ENCODE measurements at regions not wholly inside any gene's neighbourhood (a gene's known extent, or its start where the extent isn't known, plus 50 kb on each side); places are given as distances from the start of the nearest gene placed in this dataset.

DNA sequence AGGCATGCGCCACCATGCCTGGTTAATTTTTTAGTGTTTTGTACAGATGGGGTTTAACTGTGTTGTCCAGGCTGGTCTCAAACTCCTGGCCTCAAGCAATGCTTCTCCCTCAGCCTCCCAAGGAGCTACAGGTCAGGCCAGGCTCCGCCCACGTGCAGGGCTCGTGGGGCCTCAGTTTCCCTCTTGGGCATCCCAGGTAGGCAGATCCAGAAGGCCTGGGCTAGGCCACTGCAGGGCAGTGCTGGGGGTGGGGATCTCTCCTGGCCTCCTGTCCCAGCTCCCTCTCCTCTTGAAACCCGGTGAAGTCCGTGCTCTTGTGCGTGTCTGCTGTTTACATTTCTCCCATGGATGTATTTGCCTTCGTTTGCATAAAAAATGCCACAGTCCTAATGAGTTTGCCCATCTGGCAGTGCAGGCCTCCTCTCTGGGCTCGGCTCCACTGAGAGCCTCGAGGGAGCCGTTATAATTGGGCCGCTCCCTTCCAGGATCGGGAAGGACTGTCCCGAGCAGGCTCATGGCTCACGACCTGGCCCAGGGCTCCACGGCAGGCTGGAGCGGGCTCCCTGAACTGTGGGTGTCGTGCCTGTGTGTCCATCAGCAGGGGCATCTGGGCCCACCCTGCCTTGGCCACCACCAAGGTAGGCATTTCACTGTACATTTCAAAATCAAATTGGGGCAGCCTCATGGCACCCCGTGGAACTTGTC is 52.6 kb upstream of the RUFY1 start:
- H3K9ac ChIP-seq (ENCODE audit: low read depth, low read length) = no peak overlapping the region
- 92% methylated on average over 19 of the region's 19 CpGs for WGBS
- H3K4me1 ChIP-seq (ENCODE audit: insufficient read depth, low read length) = no peaks in the 10 kb centered on the region
- H3K36me3 ChIP-seq (ENCODE audit: insufficient read depth, low read length) = no peaks in the 10 kb centered on the region
- no peaks in the 10 kb centered on the region for H3K9me3 ChIP-seq (ENCODE audit: insufficient read depth, low read depth, low read length)
- no peak overlapping the region for H3K4me3 ChIP-seq (ENCODE audit: low read length)
- no peak overlapping the region for H3K27ac ChIP-seq (ENCODE audit: low read depth, low read length)
- no peaks in the 10 kb centered on the region for H3K27me3 ChIP-seq (ENCODE audit: insufficient read depth, low read length)

DNA sequence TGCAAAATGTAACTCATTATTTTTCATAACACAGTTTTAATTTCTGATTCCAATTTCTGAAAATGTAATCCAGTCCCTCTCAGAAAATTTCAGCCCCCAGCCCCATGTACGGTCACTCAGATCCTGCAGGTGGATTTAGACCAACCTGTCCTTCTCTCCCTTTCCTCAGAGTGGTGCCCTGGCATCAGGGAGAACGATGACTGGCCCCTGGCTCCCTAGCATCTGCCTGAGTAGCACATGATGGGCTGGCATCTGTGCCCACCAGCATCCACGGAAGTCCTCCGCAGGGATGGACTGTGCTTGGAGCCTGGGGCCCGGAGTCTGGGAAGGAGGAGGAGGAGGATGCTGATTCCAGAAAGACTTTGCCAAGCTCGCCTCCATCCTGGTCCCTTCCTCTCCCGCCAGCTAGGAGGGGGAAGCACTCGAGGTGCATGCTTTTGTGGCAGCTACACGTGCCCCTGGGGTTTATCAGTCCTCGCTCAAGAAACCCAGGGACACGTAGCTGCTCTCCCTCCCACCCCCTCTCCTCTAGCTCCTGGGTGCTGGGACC is 54.4 kb upstream of the RUFY1 start:
- H3K9ac ChIP-seq (ENCODE audit: low read depth, low read length) = no peak overlapping the region
- no peaks in the 10 kb centered on the region for H3K36me3 ChIP-seq (ENCODE audit: insufficient read depth, low read length)
- H3K4me1 ChIP-seq (ENCODE audit: insufficient read depth, low read length) = no peaks in the 10 kb centered on the region
- 80% methylated on average over 11 of the region's 11 CpGs for WGBS
- no peaks in the 10 kb centered on the region for H3K9me3 ChIP-seq (ENCODE audit: insufficient read depth, low read depth, low read length)
- H3K27me3 ChIP-seq (ENCODE audit: insufficient read depth, low read length) = no peaks in the 10 kb centered on the region
- H3K4me3 ChIP-seq (ENCODE audit: low read length) = no peak overlapping the region
- no peak overlapping the region for H3K27ac ChIP-seq (ENCODE audit: low read depth, low read length)

DNA sequence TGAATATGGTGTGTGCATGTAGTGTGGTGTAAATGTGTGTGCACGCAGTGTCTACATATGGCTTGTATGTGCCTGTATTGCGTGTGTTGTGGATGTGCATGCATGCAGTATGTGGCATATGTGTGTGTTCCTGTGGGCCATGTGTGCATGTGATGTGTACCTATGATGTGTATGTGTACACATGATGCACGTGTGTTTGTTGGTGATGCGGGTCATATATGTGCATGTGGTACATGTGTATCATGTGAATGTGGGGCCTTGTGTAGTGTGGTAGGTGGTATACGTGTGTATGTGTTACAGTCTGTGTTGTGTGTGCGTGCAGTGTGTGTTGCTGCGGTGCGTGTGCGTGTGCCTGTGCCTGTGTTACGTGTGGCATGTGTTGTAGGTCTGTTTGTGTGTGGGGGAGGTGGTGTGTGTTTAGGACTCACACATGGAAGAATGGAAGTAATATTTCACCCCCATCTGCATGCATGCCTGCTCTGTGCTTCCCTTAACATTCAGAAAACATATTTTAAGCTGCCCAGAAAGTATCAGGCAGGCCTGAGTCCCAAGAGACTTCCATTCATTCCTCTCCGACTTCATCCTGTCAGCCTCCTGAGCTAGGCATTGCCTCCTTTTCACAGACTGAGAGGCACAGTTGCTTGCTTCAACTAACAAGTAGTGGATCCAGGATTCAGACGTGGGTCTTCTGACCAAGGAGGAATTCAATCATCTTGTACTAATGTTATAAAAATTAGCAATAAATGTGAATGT is 55.4 kb upstream of the RUFY1 start:
- no peak overlapping the region for H3K27ac ChIP-seq (ENCODE audit: low read depth, low read length)
- 90% methylated on average over 11 of the region's 12 CpGs for WGBS

DNA sequence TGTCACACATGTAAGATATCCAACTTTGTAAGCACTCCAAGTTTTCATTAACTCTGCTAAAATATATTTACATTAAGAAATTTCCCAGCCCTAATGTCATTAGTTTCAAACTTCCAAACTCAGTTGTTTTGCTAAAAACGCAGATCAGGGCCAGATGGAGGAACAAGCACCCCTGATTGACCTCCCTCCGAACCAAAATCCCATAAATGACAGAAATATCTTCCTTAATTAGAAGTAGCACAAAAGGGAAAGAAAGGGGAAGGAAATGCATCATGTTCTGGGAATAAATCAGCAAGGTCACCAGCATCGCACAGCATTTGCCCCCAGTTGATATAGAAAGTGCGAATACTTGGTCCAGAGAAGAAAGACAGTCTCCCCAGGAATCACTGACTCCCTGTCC is 61.4 kb upstream of the RUFY1 start:
- H3K27me3 ChIP-seq (ENCODE audit: insufficient read depth, low read length) = no peaks in the 10 kb centered on the region
- H3K9me3 ChIP-seq (ENCODE audit: insufficient read depth, low read depth, low read length) = no peaks in the 10 kb centered on the region
- no peaks in the 10 kb centered on the region for H3K36me3 ChIP-seq (ENCODE audit: insufficient read depth, low read length)
- no peak overlapping the region for H3K9ac ChIP-seq (ENCODE audit: low read depth, low read length)
- H3K27ac ChIP-seq (ENCODE audit: low read depth, low read length) = no peak overlapping the region
- no peak overlapping the region for H3K4me3 ChIP-seq (ENCODE audit: low read length)
- 98% methylated on average over 4 of the region's 4 CpGs for WGBS
- no peaks in the 10 kb centered on the region for H3K4me1 ChIP-seq (ENCODE audit: insufficient read depth, low read length)

More for the DNA sequence above, 55.4 kb upstream of the RUFY1 start:
- no peaks in the 10 kb centered on the region for H3K27me3 ChIP-seq (ENCODE audit: insufficient read depth, low read length)
- H3K4me3 ChIP-seq (ENCODE audit: low read length) = no peak overlapping the region
- no peaks in the 10 kb centered on the region for H3K4me1 ChIP-seq (ENCODE audit: insufficient read depth, low read length)
- no peak overlapping the region for H3K9ac ChIP-seq (ENCODE audit: low read depth, low read length)
- no peaks in the 10 kb centered on the region for H3K9me3 ChIP-seq (ENCODE audit: insufficient read depth, low read depth, low read length)
- no peaks in the 10 kb centered on the region for H3K36me3 ChIP-seq (ENCODE audit: insufficient read depth, low read length)

DNA sequence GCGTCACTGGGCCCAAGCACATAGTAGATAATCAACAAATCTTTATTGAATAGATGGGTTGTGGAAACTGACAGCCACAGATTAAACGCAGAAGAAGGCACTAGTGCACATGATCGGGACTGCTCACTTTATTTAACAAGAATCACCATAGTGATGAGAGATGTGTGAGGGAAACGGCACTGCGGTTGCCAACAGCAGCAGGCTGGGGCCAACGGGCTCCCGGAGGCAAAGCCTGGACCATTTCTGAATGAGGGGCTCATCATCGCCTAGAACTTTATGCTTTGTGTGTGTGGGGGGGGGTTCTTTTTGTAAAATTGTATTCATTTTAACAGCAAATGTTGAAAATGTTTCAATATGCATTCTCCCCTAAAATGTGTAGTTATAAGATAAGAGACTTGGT is 61.9 kb upstream of the RUFY1 start:
- Histone ChIP-seq H3K27me3 (ENCODE audit: insufficient read depth, low read length) (no peaks in the 10 kb centered on the region), H3K9ac (ENCODE audit: low read depth, low read length) (no peak overlapping the region), H3K9me3 (ENCODE audit: insufficient read depth, low read depth, low read length) (no peaks in the 10 kb centered on the region), H3K4me3 (ENCODE audit: low read length) (no peak overlapping the region), H3K27ac (ENCODE audit: low read depth, low read length) (no peak overlapping the region), H3K36me3 (ENCODE audit: insufficient read depth, low read length) (no peaks in the 10 kb centered on the region), H3K4me1 (ENCODE audit: insufficient read depth, low read length) (no peaks in the 10 kb centered on the region)
- WGBS = 91% methylated on average over 6 of the region's 8 CpGs

DNA sequence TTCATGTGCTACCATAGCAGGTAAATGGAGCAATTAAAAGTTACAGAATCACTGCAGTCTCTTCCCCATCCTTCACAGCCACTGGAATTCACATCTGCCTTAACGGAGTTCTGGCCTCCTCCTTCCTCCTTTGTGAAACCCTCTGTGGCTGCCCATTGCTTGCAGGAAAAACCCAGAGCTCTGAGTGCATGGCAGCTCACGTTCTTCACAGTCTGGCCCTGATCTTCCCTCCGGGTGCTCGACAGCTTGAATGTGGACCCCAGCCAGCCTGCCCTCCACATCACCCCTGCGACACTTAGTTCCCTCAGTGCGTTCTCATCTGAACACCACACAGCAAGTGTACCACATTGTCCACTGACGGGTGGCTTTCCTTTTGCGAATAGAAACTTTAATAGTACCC is 63.2 kb upstream of the RUFY1 start:
- Histone ChIP-seq H3K4me3 (ENCODE audit: low read length) (no peak overlapping the region), H3K27ac (ENCODE audit: low read depth, low read length) (no peak overlapping the region), H3K9me3 (ENCODE audit: insufficient read depth, low read depth, low read length) (no peaks in the 10 kb centered on the region), H3K4me1 (ENCODE audit: insufficient read depth, low read length) (no peaks in the 10 kb centered on the region), H3K9ac (ENCODE audit: low read depth, low read length) (no peak overlapping the region), H3K36me3 (ENCODE audit: insufficient read depth, low read length) (no peaks in the 10 kb centered on the region), H3K27me3 (ENCODE audit: insufficient read depth, low read length) (no peaks in the 10 kb centered on the region)
- WGBS = 93% methylated on average over 8 of the region's 8 CpGs

DNA sequence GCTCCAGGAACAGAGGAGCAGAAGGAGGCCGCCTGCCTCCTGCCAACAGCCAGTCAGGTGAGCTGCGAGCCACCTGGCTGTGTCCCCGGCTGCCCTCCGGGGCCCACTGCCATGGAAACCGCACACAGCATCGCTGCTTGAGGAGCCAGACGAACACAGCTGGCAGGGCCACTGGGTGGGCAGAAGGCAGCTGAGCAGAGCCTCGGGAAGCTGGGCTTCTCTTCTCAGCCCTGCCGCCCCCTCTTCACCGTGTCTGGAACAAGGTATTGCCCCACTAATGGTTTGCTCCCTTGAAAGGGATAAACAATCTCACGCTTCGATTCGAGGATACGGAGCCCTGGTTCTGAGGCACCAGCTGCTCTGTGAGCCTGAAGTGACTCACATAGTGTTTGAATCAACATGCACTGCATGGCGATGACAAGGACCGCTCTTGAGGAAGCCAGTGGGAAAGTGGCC is 63.7 kb upstream of the RUFY1 start:
- Histone ChIP-seq H3K36me3 (ENCODE audit: insufficient read depth, low read length) (no peaks in the 10 kb centered on the region), H3K27ac (ENCODE audit: low read depth, low read length) (no peak overlapping the region), H3K4me1 (ENCODE audit: insufficient read depth, low read length) (no peaks in the 10 kb centered on the region), H3K9ac (ENCODE audit: low read depth, low read length) (no peak overlapping the region), H3K4me3 (ENCODE audit: low read length) (no peak overlapping the region), H3K27me3 (ENCODE audit: insufficient read depth, low read length) (no peaks in the 10 kb centered on the region), H3K9me3 (ENCODE audit: insufficient read depth, low read depth, low read length) (no peaks in the 10 kb centered on the region)
- 93% methylated on average over 16 of the region's 16 CpGs for WGBS

DNA sequence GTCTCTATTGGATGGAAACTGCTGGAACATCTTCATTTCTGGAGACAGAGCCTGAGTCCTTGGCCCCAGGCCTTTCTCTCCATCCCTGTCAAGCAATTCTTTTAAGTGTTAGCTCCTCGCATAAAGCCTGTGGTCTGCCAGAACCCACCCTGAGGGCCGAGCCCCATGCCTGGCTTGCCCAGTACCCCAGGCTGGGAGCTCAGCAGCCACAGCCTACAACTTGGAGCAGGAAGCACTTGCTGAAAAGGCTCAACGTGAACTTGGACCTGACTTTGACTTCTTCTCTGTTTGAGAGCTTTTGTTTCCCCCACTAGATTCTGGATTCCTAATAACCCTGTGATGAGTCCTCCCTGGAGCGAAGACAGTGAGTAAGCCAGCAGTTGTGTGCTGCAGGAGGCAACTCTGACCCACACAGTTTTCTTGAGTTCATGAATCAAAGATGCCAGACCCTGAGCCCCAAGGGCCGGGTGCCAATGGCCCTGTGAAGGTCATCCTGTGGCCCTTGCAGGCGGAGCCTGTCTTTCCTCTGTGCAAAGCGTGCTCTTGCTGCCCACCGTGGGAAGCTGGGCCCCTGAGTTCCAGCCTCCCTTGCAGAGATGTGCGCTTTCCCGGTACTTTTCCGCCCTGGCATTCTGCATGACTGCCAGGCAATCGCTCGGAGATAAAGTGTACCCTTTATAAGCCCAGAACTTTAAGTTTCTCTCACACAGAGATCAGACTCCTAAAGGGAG is 64.3 kb upstream of the RUFY1 start:
- no peak overlapping the region for H3K4me3 ChIP-seq (ENCODE audit: low read length)
- 88% methylated on average over 13 of the region's 13 CpGs for WGBS

DNA sequence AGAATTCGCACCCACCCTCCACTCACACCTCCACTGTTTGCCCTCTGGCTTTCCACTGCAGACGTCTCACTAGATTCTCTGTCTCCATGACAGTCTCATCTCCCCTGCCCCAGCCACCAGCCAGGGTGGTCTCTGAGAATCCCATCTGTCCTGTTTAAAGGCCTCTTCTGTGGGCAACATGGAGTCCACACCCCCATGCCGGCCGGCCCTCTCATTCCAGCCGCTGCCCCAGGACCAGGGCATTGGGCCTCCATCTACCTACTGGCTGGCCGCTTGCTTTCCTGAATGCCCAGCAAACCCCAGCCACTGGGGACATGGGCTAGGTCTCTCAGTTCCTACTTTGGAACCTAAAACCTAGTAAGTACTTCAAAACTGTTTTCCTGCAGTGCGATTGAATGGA is 65.6 kb upstream of the RUFY1 start:
- Histone ChIP-seq H3K9me3 (ENCODE audit: insufficient read depth, low read depth, low read length) (peaks cover 7% of the 10 kb centered on the region), H3K9ac (ENCODE audit: low read depth, low read length) (no peak overlapping the region), H3K36me3 (ENCODE audit: insufficient read depth, low read length) (no peaks in the 10 kb centered on the region), H3K27ac (ENCODE audit: low read depth, low read length) (no peak overlapping the region), H3K27me3 (ENCODE audit: insufficient read depth, low read length) (no peaks in the 10 kb centered on the region), H3K4me1 (ENCODE audit: insufficient read depth, low read length) (no peaks in the 10 kb centered on the region), H3K4me3 (ENCODE audit: low read length) (no peak overlapping the region)
- WGBS = 92% methylated on average over 7 of the region's 7 CpGs

More for the DNA sequence above, 64.3 kb upstream of the RUFY1 start:
- Histone ChIP-seq H3K9ac (ENCODE audit: low read depth, low read length) (no peak overlapping the region), H3K27me3 (ENCODE audit: insufficient read depth, low read length) (no peaks in the 10 kb centered on the region), H3K27ac (ENCODE audit: low read depth, low read length) (no peak overlapping the region), H3K36me3 (ENCODE audit: insufficient read depth, low read length) (no peaks in the 10 kb centered on the region), H3K9me3 (ENCODE audit: insufficient read depth, low read depth, low read length) (no peaks in the 10 kb centered on the region), H3K4me1 (ENCODE audit: insufficient read depth, low read length) (no peaks in the 10 kb centered on the region)

DNA sequence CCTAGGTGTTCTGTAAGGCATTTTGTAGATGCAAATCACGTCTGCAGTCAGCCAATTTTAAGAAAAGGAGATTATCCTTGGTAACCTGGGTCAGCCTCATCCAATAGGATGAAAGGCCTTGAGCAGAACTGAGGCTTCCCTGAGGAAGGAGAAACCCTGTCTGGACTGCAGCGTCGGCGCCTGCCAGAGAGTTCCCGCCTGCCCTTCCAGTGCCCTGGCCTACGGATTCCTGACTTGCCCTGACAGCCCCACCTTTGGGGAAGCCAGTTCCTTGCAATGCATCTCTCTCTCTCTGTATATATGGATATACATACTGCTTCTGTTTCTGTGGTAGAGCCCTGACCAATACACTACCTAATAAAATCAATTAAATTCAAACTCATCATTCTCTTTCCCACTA is 66.2 kb upstream of the RUFY1 start:
- no peak overlapping the region for H3K4me3 ChIP-seq (ENCODE audit: low read length)
- no peaks in the 10 kb centered on the region for H3K4me1 ChIP-seq (ENCODE audit: insufficient read depth, low read length)
- H3K36me3 ChIP-seq (ENCODE audit: insufficient read depth, low read length) = no peaks in the 10 kb centered on the region
- peaks cover 7% of the 10 kb centered on the region for H3K9me3 ChIP-seq (ENCODE audit: insufficient read depth, low read depth, low read length)
- no peak overlapping the region for H3K9ac ChIP-seq (ENCODE audit: low read depth, low read length)
- H3K27ac ChIP-seq (ENCODE audit: low read depth, low read length) = no peak overlapping the region
- WGBS = 85% methylated on average over 6 of the region's 6 CpGs
- no peaks in the 10 kb centered on the region for H3K27me3 ChIP-seq (ENCODE audit: insufficient read depth, low read length)

DNA sequence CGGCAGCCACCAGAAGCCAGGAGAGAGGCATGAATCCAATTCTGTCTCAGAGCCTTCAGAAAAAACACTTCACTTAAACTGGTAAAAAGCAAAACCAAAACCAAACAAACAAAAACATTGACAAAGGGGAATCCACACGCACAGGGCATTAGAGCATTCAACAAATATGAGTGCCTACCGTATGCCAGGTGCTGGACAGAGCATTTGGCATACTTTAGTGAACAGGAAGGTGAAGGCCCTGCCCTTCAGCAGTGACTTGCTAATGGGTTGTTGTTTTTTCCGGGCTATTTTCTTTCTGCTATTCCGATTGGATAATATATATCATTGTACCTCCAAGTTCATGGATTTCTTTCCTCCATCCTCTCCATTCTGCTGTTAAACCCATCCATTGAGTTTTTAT is 71.7 kb upstream of the RUFY1 start:
- Histone ChIP-seq H3K27me3 (ENCODE audit: insufficient read depth, low read length) (no peaks in the 10 kb centered on the region), H3K9ac (ENCODE audit: low read depth, low read length) (no peak overlapping the region), H3K4me3 (ENCODE audit: low read length) (no peak overlapping the region), H3K27ac (ENCODE audit: low read depth, low read length) (no peak overlapping the region), H3K9me3 (ENCODE audit: insufficient read depth, low read depth, low read length) (peaks cover 7% of the 10 kb centered on the region), H3K4me1 (ENCODE audit: insufficient read depth, low read length) (no peaks in the 10 kb centered on the region), H3K36me3 (ENCODE audit: insufficient read depth, low read length) (no peaks in the 10 kb centered on the region)
- 93% methylated on average over 4 of the region's 5 CpGs for WGBS

Measured in HUES64 (cell line).